Thyroid gland (tissue), 4 donors: ENCODE measurements at regions not wholly inside any gene's neighbourhood (a gene's known extent, or its start where the extent isn't known, plus 50 kb on each side); places are given as distances from the start of the nearest gene placed in this dataset.

Source experiments
- CTCF ChIP-seq, 6 experiments: fragments of 200-600 bp in 3 of 6; fragments of 450-650 bp in 3 of 6; sonication (generic) in 3 of 6; IDR thresholded peaks; one replicate each; pipeline ENCODE4 v1.5.1; 2016 to 2019; ENCODE audit warnings: antibody characterized with exemption in 6 of 6, mild to moderate bottlenecking in 2 of 6, inconsistent platforms in 1 of 6, moderate library complexity in 1 of 6
- POLR2A ChIP-seq, 2 donors: fragments of 450-650 bp; IDR thresholded peaks; one replicate each; pipeline ENCODE4 v1.6.1; 2017; ENCODE audit warnings: antibody characterized with exemption in 2 of 2, mild to moderate bottlenecking in 2 of 2, moderate library complexity in 1 of 2

GRCh38 chr16:13587181-13587580 lies 332.8 kb upstream of the ERCC4 start:
- TF ChIP-seq CTCF (IDR thresholded peaks at IDR 0.05) (no peak), POLR2A (IDR thresholded peaks at IDR 0.05) (no peak)
